ENCODE measurements at regions not wholly inside any gene's neighbourhood (a gene's known extent, or its start where the extent isn't known, plus 50 kb on each side); places are given as distances from the start of the nearest gene placed in this dataset.
A peak's percentile ranks its signal among the peaks of the same experiment; 100 is the strongest.

- peak; percentile 67 for DNase-seq
Measured at GRCh38 chr3:104547031-104547430, 819.7 kb upstream of the ALCAM start.

DNA sequence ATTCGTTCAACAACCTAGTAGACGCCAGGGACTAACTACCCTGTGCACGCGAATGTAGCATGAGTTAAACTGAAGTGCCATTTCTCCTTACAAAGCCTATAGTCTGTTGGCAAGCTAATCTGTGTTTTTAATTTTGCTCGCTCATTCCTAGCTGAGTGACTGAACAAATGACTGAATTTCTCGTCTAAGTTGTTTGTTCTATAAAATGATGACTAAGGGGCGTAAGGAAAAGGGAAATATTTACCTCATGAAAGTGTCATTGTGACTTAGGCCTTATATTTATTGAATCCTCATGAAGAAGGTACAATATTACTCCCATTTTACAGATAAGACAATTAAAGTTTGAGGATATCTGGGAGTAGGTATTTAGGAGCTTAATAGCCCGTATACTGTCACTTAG, 818.3 kb upstream of the ALCAM start:
- no peak for DNase-seq

- no peak for DNase-seq
Measured at GRCh38 chr3:104549099-104549714, 817.5 kb upstream of the ALCAM start.

- DNase-seq = no peak
Measured at GRCh38 chr3:104553121-104553520, 813.6 kb upstream of the ALCAM start.

GRCh38 chr3:104554425-104554824, 812.3 kb upstream of the ALCAM start:
- DNase-seq = no peak

DNA sequence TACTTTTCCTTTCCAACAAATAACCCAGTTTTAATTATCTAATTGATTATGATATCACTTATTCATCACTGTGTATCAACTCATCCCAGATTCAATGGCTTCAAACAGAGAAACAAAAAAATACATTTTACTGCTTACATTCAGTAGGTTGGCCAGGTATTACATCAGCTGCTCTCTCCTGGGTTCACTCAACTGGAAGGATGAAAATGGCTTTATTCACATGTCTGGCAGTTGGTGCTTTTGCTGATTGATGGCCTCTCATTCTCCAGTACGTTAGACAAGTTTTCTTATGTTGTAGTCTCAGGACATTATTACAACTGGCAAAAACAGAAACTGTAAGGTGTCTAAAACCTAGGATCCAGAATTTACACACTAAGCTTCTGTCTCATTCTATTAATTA, 811.0 kb upstream of the ALCAM start:
- no peak for DNase-seq

GRCh38 chr3:104556372-104557078, 810.2 kb upstream of the ALCAM start:
- no peak for DNase-seq

DNA sequence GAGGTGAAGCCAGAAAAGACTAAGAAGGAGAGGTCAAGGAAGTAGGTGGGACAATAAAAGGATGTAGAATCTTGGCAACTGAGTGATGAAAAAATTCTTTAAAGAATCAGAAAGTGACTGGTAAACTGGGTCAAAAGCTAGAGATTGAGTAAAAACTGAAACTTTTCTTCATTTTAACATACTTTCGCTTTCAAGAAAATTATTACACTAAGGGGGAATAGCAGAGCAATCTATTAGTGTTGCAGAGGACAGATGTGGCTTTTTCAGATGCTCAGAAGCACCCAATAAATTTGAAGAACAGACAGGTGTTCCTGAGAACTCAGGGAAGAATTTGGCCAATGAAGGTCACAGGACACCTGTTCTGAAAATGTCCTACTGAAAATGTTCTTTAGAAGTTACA, 805.4 kb upstream of the ALCAM start:
- no peak for DNase-seq

DNA sequence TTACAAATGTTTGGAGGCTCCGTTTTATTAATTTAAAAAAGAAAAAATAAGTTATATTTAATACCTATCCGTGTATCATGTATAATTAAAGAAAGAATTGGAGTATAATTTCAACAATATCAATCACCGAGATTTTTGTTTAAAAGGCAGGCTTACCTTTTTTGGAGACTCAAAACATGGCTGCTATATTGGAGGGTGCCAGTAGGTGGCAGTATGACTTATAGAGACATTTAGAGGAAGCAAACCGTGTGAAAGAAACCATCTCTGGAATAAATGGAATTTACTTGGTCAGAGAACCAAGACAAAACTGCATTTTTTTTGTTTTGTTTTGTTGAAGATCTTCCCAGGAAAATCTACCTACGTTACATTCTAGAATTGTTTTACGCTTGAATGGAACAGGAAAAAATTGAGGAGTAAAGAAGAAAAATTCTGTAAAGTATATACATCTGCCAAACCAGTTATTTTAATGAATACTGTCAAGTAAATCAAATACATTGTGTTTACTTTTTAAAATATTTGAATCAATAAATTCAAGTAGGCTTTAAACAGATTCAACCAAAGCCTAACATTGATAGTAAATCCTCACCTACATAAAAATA, 802.6 kb upstream of the ALCAM start:
- no peak for DNase-seq

- DNase-seq = no peak
Measured at GRCh38 chr3:104566054-104566453, 800.7 kb upstream of the ALCAM start.

DNA sequence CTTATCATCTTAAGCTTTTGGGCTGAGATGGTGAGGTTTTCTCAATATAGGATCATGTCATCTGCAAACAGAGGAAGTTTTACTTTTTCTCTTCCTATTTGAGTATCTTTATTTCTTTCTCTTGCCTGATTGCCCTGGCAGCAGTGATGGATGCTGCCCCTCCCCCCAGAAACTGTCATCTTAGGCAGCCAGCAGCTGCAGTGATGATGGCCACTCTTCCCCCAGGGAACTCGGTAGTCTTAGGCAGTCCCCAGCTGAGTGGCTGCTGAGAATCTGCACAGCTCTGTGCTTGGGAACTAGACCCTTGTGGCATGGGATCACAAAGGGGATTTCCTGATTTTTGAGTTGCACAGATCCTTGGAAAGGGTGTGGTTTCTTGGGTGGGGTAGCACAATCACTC, 791.1 kb upstream of the ALCAM start:
- no peak for DNase-seq

DNA sequence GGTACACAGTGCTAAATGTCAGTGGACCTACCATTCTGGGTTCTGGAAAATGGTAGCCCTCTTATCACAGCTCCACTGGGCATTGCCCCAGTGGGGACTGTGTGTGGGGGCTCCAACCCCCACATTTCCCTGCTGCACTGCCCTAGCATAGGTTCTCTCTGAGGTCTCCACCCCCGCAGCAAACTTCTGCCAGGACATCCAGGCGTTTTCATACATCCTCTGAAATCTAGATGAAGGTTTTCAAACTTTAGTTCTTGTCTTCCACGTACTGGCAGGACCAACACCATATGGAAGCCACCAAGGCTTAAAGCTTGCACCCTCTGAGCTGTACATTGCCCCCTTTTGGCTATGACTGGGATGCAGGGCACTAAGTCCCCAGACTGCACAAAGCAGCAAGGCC, 788.2 kb upstream of the ALCAM start:
- DNase-seq = no peak

GRCh38 chr3:104582092-104582491, 784.6 kb upstream of the ALCAM start:
- DNase-seq = no peak

DNA sequence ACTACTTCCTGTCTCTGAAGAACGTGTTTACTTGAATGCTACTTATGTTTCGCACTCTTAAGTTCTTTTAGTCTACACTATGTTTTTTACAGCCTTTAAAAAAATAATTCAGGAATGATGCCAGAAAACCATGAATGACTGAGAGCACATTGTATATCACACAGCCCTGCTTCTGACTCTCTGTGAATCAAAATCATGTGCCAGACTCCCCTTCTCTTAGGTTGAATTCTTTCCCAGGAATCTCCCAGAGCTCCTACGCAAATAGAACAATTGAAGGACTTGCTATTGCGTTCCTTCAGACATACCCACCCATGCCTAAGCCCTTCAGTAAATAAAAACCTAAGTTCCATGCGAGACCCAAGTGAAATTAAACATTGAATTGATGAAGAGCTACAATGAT, 782.0 kb upstream of the ALCAM start:
- DNase-seq = no peak

DNA sequence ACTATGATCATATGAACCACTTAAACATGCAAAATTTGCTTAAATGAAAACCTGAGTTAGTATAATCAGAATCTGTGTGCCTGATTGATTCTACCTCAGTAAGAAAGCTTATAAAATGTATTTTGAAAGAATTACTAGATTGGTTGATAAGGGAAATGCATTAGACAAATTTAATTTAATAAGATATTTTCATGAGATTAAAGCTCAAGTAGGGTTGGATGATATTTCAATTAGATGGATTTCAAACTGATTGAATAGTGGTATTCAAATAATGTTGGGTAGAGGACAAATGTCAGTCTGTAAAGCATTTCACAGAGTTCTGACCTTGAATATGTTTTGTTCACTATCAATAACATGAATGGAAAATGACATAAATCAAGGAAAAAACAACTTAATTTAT, 780.4 kb upstream of the ALCAM start:
- DNase-seq = no peak

DNA sequence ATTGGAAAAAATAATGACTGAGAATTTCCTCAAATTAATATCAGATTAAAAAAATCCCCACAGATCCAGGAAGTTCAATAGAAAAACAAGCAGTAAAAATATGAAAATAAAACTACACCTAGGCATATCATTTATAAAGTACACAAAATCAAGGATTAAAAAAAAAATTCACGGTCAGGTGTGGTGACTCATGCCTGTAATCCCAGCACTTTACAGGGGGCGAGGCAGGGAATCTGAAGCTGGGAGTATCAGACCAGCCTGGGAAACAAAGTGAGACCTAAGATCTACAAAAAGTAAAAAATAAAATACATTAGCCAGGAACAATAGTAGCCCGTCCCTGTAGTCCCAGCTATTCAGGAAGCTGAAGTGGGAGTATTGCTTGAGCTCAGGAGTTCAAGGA, 778.3 kb upstream of the ALCAM start:
- DNase-seq = no peak

GRCh38 chr3:104591776-104592175, 774.9 kb upstream of the ALCAM start:
- no peak for DNase-seq

DNA sequence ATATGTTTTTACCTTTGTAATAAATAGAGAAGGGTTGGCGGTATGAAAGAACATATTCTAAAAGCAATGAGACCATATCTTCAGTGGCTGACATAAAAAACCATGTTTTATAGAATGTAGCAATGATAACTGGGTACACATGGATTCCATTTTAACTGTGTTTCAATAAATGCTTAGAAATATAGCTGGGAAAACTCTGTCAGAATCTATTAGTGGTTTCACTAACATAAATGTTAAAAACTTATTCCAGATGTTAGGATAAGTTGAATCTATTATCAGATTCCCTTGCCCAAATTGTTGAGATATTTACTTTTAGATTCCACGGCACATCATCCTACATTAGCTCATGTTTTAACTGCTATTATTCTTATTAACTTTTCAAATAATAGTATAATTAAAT, 772.2 kb upstream of the ALCAM start:
- DNase-seq = no peak

GRCh38 chr3:104596054-104596453, 770.7 kb upstream of the ALCAM start:
- no peak for DNase-seq

GRCh38 chr3:104596551-104596950, 770.2 kb upstream of the ALCAM start:
- DNase-seq = peak; percentile 75

- no peak for DNase-seq
Measured at GRCh38 chr3:104598848-104599511, 767.7 kb upstream of the ALCAM start.

- peak; percentile 11 for DNase-seq
Measured at GRCh38 chr3:104604326-104605010, 762.2 kb upstream of the ALCAM start.

GRCh38 chr3:104606812-104607211, 759.9 kb upstream of the ALCAM start:
- DNase-seq = no peak
